Ovary (tissue), 7 donors: ENCODE measurements at regions not wholly inside any gene's neighbourhood (a gene's known extent, or its start where the extent isn't known, plus 50 kb on each side); places are given as distances from the start of the nearest gene placed in this dataset.

Experiments
- DNase-seq, 5 donors: peaks; one replicate each; pipeline ENCODE4 v3.0.0-alpha.2; 2019 to 2020
- H3K27ac ChIP-seq, 2 donors: fragments of 200-600 bp; one replicate each; pipeline versions ENCODE4 v1.5.1 to v1.8.0; 2019 to 2022
- H3K27me3 ChIP-seq: fragments of 200-600 bp; one replicate; pipeline ENCODE4 v1.8.0; 2022
- H3K36me3 ChIP-seq: fragments of 200-600 bp; sonication (generic); one replicate; pipeline ENCODE4 v1.5.1; 2019
- H3K4me1 ChIP-seq: one replicate; pipeline ENCODE4 v1.8.1; 2013; ENCODE audit warnings: mild to moderate bottlenecking, moderate library complexity; ENCODE audit not compliant: insufficient read depth
- H3K4me3 ChIP-seq: fragments of 200-600 bp; sonication (generic); one replicate; pipeline ENCODE4 v1.5.1; 2017
- H3K9me3 ChIP-seq, 2 donors: fragments of 200-600 bp in 1 of 2; sonication (generic) in 1 of 2; one replicate each; pipeline versions ENCODE4 v1.5.1 to v1.8.1; 2013 to 2019; ENCODE audit warnings: mild to moderate bottlenecking in 1 of 2, moderate library complexity in 1 of 2
- EP300 ChIP-seq: sonication (generic); formaldehyde crosslinking; IDR thresholded peaks from one replicate; pipeline ENCODE4 v1.6.1; 2017; ENCODE audit warnings: antibody characterized with exemption
- POLR2A ChIP-seq: fragments of 450-650 bp; IDR thresholded peaks from one replicate; pipeline ENCODE4 v1.6.1; 2017; ENCODE audit warnings: antibody characterized with exemption, mild to moderate bottlenecking, moderate library complexity
- WGBS, 3 donors: extraction: QIAGEN DNeasy Blood & Tissue Kit in 1 of 3; methylation state at CpG; one replicate each; pipeline versions ENCODE4 v1.1.5 to v1.1.7; 2013 to 2017; 5-methylcytosine and 5-hydroxymethylcytosine counted together
- intact Hi-C, 4 donors: fragments of 100-400 bp; cut with DNase I; formaldehyde crosslinking; loops; one replicate each; pipeline versions ENCODE4 v1.11.0 to v1.15.1; 2022 to 2023
- TF ChIP-seq, protein P1 (sequence below), 3 donors: fragments of 450-650 bp in 2 of 3; fragments of 200-600 bp in 1 of 3; IDR thresholded peaks; one replicate each; pipeline versions ENCODE4 v1.5.1 to v1.8.0; 2016 to 2022; ENCODE audit warnings: antibody characterized with exemption in 3 of 3, mild to moderate bottlenecking in 1 of 3
- donor health status: DM: no; HTN: no; CAD: no; lungs with moderate emphysema.
- donor health status: DM: no; HTN: no; CAD: no.
- donor health status: Bipolar disorder and iron deficiency.
- donor health status: DM: no; HTN: no; CAD: no.
- donor health status: DM: yes; HTN: yes; CAD: no.

DNA sequence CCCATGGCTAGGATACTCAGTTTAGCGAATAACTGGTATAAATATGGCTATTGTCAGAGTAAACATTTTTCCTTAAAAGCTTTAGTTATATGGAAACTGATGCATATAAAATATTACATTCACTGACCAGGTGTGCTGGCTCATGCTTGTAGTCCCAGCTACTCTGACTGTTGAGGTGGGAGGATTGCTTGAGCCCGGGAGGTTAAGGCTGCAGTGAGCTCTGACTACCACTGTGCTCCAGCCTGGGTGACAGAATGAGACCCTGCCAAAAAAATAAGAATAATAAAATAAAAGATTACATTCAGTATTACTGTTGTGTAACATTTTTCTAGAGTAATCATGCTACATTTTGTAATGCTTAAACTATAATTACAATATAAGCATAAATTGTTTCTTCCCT, 350.4 kb upstream of the FSIP2 start:
- no peak overlapping the region for H3K4me3 ChIP-seq
- no peak overlapping the region for H3K27ac ChIP-seq
- no peaks in the 10 kb centered on the region for H3K9me3 ChIP-seq
- intact Hi-C loops: no loop called here
- no peak for DNase-seq
- no peaks in the 10 kb centered on the region for H3K4me1 ChIP-seq
- no peaks in the 10 kb centered on the region for H3K27me3 ChIP-seq
- WGBS, 3 donors: 32 to 39% (median 33%) methylated on average over 2 of the region's 2 CpGs
- no peak for TF ChIP-seq EP300
- no peak for TF ChIP-seq POLR2A
- no peaks in the 10 kb centered on the region for H3K36me3 ChIP-seq

DNA sequence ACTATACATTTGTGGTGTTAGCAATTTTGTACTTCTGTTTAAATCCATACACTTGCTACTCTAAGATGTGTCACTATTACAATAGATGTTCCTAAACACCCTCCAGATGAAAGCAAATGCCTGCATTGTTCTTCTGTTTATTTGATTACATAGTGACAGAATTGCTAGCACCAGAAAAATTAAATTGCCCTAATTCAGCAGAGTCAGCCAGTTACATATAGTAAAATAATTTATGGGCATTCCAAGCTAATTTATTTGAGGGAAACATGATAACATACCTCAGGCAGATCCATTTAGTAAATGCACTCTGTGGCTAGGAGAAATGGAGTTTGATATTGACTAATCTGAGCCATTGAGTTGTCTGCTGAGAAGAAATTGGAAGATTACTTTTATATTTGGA, 347.1 kb upstream of the FSIP2 start:
- Histone ChIP-seq H3K36me3 (no peaks in the 10 kb centered on the region), H3K4me3 (no peak overlapping the region), H3K9me3 (peaks cover 0 to 3% of the 10 kb centered on the region in 2 donors), H3K4me1 (no peaks in the 10 kb centered on the region), H3K27me3 (no peaks in the 10 kb centered on the region), H3K27ac (no peak overlapping the region)
- no peak for DNase-seq
- no peak for TF ChIP-seq EP300
- TF ChIP-seq POLR2A: no peak
- TF ChIP-seq, protein P1, sequence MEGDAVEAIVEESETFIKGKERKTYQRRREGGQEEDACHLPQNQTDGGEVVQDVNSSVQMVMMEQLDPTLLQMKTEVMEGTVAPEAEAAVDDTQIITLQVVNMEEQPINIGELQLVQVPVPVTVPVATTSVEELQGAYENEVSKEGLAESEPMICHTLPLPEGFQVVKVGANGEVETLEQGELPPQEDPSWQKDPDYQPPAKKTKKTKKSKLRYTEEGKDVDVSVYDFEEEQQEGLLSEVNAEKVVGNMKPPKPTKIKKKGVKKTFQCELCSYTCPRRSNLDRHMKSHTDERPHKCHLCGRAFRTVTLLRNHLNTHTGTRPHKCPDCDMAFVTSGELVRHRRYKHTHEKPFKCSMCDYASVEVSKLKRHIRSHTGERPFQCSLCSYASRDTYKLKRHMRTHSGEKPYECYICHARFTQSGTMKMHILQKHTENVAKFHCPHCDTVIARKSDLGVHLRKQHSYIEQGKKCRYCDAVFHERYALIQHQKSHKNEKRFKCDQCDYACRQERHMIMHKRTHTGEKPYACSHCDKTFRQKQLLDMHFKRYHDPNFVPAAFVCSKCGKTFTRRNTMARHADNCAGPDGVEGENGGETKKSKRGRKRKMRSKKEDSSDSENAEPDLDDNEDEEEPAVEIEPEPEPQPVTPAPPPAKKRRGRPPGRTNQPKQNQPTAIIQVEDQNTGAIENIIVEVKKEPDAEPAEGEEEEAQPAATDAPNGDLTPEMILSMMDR (IDR thresholded peaks at IDR 0.05): no peak
- intact Hi-C loops: no loop called here

DNA sequence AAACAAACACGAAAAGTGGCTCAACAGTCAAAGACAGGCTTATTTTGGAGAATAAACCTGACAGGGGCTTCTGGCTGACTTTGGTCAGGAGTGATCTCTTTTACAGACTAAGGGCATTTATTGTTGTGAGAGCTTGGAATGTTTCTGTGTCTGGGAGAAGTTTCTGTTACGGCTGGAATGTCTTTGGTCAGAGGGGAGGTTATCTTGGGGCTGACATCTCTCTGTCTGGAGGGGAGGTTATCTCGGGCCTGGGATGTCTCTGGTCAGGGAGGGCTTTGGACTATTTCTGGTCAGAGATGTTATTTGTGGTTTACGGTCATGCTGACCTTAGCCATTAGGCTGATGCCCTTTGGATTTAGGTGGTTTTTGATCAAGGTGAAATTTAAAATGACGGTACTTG, 345.5 kb upstream of the FSIP2 start:
- Histone ChIP-seq H3K4me1 (no peaks in the 10 kb centered on the region), H3K4me3 (no peak overlapping the region), H3K27ac (no peak overlapping the region), H3K9me3 (peaks cover 0 to 3% of the 10 kb centered on the region in 2 donors), H3K36me3 (no peaks in the 10 kb centered on the region), H3K27me3 (no peaks in the 10 kb centered on the region)
- TF ChIP-seq, protein P1 (IDR thresholded peaks at IDR 0.05): no peak
- TF ChIP-seq POLR2A: no peak
- TF ChIP-seq EP300: no peak
- intact Hi-C loops: no loop called here
- WGBS, 3 donors: 64 to 68% (median 64%) methylated on average over 5 of the region's 5 CpGs
- DNase-seq: no peak

GRCh38 chr2:185402474-185402873, 336.1 kb upstream of the FSIP2 start:
- Histone ChIP-seq H3K4me3 (no peak overlapping the region), H3K27ac (no peak overlapping the region), H3K9me3 (no peaks in the 10 kb centered on the region), H3K27me3 (no peaks in the 10 kb centered on the region), H3K4me1 (no peaks in the 10 kb centered on the region), H3K36me3 (no peaks in the 10 kb centered on the region)
- whole genome bisulfite sequencing, 3 donors: 85 to 89% (median 86%) methylated on average over 1 of the region's 1 CpG
- no peak for TF ChIP-seq EP300
- no peak for TF ChIP-seq POLR2A
- TF ChIP-seq, protein P1 (IDR thresholded peaks at IDR 0.05): no peak
- intact Hi-C loops: no loop called here
- no peak for DNase-seq

DNA sequence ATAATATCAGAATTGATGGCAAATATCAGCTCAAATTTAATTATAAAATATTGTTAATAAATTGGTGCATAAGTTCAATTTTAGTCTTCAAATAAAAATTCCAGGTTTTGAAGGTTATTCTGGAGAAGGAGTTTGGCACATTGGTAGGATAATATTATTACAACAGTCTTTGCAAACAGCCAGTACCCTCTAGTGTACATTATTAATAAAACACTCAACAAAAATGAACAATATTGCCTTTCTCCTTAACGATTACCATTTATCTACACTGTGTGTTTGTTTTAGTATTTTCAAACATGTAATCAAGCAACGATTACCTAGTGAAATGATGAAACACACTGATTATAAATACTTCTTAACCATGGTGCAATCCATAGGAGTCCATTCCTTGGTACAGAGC, 334.0 kb upstream of the FSIP2 start:
- intact Hi-C loops: no loop called here
- WGBS, 3 donors: 6 to 27% (median 7%) methylated on average over 2 of the region's 2 CpGs
- Histone ChIP-seq H3K27ac (no peak overlapping the region), H3K4me3 (no peak overlapping the region), H3K9me3 (no peaks in the 10 kb centered on the region), H3K36me3 (no peaks in the 10 kb centered on the region), H3K27me3 (no peaks in the 10 kb centered on the region), H3K4me1 (no peaks in the 10 kb centered on the region)
- DNase-seq: no peak
- TF ChIP-seq EP300: no peak

GRCh38 chr2:185417111-185417510, 321.5 kb upstream of the FSIP2 start:
- Histone ChIP-seq H3K36me3 (no peaks in the 10 kb centered on the region), H3K4me3 (no peak overlapping the region), H3K4me1 (no peaks in the 10 kb centered on the region), H3K27me3 (no peaks in the 10 kb centered on the region), H3K27ac (no peak overlapping the region), H3K9me3 (no peaks in the 10 kb centered on the region)
- no peak for DNase-seq
- WGBS, 3 donors: 94 to 99% (median 96%) methylated on average over 3 of the region's 3 CpGs
- intact Hi-C loops: no loop called here
- no peak for TF ChIP-seq EP300
